Neutrophil (primary cell): ENCODE measurements at regions not wholly inside any gene's neighbourhood (a gene's known extent, or its start where the extent isn't known, plus 50 kb on each side); places are given as distances from the start of the nearest gene placed in this dataset.
A peak's percentile ranks its signal among the peaks of the same experiment; 100 is the strongest.
"Not testable (repeated sequence)": the region's sequence is repeated elsewhere in the genome, so short reads cannot be mapped to it uniquely, and the experiment has no call there.

ENCODE experiments used
- H3K27ac ChIP-seq: fragments of 200-600 bp; sonication (generic); 2 replicates; pipeline ENCODE4 v1.5.1; 2016; ENCODE audit warnings: mild to moderate bottlenecking, moderate library complexity
- H3K27me3 ChIP-seq: fragments of 200-600 bp; sonication (generic); 2 replicates; pipeline ENCODE4 v1.6.0; 2016; ENCODE audit warnings: mild to moderate bottlenecking
- H3K36me3 ChIP-seq: fragments of 200-600 bp; sonication (generic); 2 replicates; pipeline ENCODE4 v1.5.1; 2017
- H3K4me1 ChIP-seq, 2 experiments: fragments of 200-600 bp in 1 of 2; sonication (generic) in 1 of 2; 1 replicate in 1 of 2; 2 replicates in 1 of 2; pipeline versions ENCODE4 v1.5.1 to v1.6.1; 2013 to 2016; ENCODE audit warnings: low read depth in 1 of 2, low read length in 1 of 2, mild to moderate bottlenecking in 1 of 2, moderate library complexity in 1 of 2; ENCODE audit not compliant: control insufficient read depth in 1 of 2, insufficient read depth in 1 of 2
- H3K4me3 ChIP-seq, 2 experiments: fragments of 200-600 bp in 1 of 2; sonication (generic) in 1 of 2; 1 replicate in 1 of 2; 2 replicates in 1 of 2; pipeline ENCODE4 v1.5.1; 2013 to 2016; ENCODE audit warnings: low read depth in 1 of 2, low read length in 1 of 2, mild to moderate bottlenecking in 1 of 2, moderate library complexity in 1 of 2
- H3K9me3 ChIP-seq: fragments of 200-600 bp; sonication (generic); 2 replicates; pipeline ENCODE4 v1.5.1; 2016
- TF ChIP-seq, protein P1 (sequence below): fragments of 200-600 bp; sonication (generic); IDR thresholded peaks from 2 replicates; pipeline ENCODE4 v1.5.1; 2016; ENCODE audit warnings: antibody characterized with exemption

DNA sequence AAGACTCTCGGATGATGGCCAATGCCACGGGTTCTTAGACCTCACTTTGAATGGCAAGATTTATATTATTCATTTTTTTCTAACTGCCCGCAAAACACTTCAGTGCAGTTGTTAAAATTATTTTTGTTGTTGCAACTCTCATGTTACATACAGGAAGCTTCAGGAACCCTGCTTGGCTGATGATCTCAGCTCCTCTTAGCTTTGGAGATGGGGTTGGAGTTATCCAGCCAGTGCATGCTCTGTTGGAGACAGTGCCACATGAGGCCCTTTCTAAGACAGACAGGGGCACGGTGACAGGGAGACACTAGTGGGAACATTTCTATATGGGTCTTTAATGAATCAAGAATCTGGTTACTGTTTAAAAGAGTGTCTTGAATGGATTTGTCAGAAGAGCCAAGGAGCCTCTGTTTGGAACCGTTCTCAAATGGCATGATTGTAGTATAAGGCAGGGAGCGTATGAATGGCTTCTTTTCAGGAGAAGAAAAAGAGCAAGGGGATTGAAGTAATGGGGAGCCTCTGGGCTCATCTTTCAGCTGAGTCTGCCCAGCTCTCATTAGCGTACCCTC, 61.9 kb upstream of the ENPP6 start:
- Histone ChIP-seq H3K27ac (peak overlapping the region; percentile 62), H3K36me3 (no peaks in the 10 kb centered on the region), H3K4me1 (peaks cover 4 to 9% of the 10 kb centered on the region in 2 experiments), H3K4me3 (no peak overlapping the region), H3K9me3 (no peaks in the 10 kb centered on the region), H3K27me3 (no peaks in the 10 kb centered on the region)
- TF ChIP-seq, protein P1, sequence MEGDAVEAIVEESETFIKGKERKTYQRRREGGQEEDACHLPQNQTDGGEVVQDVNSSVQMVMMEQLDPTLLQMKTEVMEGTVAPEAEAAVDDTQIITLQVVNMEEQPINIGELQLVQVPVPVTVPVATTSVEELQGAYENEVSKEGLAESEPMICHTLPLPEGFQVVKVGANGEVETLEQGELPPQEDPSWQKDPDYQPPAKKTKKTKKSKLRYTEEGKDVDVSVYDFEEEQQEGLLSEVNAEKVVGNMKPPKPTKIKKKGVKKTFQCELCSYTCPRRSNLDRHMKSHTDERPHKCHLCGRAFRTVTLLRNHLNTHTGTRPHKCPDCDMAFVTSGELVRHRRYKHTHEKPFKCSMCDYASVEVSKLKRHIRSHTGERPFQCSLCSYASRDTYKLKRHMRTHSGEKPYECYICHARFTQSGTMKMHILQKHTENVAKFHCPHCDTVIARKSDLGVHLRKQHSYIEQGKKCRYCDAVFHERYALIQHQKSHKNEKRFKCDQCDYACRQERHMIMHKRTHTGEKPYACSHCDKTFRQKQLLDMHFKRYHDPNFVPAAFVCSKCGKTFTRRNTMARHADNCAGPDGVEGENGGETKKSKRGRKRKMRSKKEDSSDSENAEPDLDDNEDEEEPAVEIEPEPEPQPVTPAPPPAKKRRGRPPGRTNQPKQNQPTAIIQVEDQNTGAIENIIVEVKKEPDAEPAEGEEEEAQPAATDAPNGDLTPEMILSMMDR, result no peak

DNA sequence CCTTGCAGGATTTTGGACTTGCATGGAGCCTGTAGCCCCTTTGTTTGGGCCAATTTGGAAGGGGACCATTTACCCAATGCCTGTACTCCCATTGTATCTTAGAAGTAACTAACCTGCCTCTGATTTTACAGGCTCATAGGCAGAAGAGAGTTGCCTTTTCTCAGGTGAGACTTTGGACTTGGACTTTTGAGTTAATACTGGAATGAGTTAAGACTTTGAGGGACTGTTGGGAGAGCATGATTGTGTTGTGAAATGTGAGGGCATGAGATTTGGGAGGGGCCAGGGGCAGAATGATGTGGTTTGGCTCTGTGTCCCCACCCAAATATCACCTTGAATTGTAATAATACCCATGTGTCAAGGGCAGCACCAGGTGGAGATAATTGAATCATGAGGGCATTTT, 60.1 kb upstream of the ENPP6 start:
- not testable (repeated sequence) for H3K4me3 ChIP-seq, H3K27ac ChIP-seq, H3K9me3 ChIP-seq, H3K36me3 ChIP-seq, H3K4me1 ChIP-seq, H3K27me3 ChIP-seq

DNA sequence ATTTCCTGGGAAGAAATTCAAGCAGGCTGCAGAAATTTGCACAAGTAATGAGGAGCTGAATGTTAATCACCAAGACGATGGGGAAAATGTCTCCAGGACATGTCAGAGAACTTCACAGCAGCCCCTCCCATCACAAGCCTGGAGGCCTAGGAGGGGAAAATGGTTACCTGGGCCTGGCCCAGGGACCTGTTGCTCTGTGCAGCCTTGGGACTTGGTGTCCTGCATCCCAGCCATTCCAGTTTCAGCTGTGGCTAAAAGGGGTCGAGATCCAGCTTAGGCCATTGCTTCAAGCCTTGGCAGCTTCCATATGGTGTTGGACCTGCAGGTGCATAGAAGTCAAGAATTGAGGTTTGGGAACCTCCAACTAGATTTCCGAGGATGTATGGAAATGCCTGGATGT, 59.3 kb upstream of the ENPP6 start:
- H3K4me3 ChIP-seq, H3K27me3 ChIP-seq, H3K36me3 ChIP-seq, H3K9me3 ChIP-seq, H3K27ac ChIP-seq, H3K4me1 ChIP-seq: not testable (repeated sequence)

DNA sequence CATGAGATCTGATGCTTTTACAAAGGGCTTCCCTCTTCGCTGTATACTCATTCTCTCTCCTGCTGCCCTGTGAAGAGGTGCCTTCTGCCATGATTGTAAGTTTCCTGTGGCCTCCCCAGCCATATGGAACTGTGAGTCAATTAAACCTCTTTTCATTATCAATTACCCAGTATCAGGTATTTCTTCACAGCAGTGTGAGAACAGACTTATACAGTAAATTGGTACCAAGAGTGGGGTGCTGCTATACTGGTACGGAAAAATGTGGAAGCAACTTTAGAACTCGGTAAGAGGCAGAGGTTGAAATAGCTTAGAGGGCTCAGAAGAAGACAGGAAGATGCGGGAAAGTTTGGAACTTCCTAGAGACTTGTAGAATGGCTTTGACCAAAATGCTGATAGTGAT, 58.7 kb upstream of the ENPP6 start:
- H3K4me1 ChIP-seq, H3K9me3 ChIP-seq, H3K27me3 ChIP-seq, H3K27ac ChIP-seq, H3K4me3 ChIP-seq, H3K36me3 ChIP-seq: not testable (repeated sequence)

DNA sequence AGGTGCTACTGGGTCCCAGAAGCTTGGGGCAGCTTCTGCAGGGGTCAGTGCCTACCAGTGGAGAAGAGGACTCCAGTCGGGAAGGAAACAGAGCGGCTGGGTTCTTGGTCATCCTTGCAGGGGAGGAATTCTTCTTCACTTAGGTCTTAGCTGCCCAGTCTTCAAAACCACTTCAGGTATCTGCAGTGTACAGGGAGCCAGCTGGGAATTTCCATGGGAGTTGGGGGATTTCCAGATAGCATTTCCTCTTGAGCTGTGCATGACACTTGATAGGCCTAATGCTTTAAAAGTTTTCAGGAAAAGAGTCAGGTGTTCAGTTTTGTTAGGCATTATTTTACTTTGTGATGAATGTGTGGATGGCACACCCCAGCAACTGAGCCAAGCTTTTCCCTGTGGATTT, 58.1 kb upstream of the ENPP6 start:
- Histone ChIP-seq H3K36me3 (no peaks in the 10 kb centered on the region), H3K27me3 (no peaks in the 10 kb centered on the region), H3K9me3 (no peaks in the 10 kb centered on the region), H3K4me3 (no peak overlapping the region), H3K27ac (no peak overlapping the region), H3K4me1 (peaks cover 4 to 9% of the 10 kb centered on the region in 2 experiments)
- TF ChIP-seq, protein P1, result no peak

DNA sequence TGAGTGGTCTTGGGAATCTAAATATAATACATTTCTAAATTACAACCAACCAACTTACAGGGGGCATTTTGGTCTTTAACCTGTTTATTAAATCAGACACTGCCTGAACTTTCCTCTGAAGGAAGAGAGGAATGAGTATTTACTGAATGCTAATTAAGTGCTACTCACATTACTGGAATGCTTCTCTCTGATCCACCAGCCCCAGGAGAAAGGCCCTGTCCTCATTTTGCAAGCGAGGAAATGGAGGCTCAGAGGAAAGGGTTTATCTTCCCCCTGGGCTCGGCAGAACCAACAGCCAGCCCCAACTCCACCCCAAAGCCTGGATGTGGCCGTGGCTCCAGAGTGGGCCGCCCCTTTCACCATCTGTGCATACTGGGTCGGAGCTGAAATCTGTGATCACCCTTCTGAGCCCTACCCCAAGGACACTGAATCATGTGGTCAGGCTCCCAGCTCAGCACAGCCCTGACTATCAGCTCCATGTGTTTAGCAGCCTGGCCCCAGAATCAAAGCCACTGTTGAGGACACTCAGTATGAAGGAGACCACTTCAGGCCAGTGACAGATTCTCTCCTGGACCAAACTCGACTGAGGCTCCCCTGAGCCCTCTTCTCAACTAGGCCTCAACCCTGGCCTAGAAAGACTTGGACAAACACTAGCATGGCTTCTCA, 56.7 kb upstream of the ENPP6 start:
- no peak overlapping the region for H3K4me3 ChIP-seq
- no peaks in the 10 kb centered on the region for H3K9me3 ChIP-seq
- H3K36me3 ChIP-seq, result no peaks in the 10 kb centered on the region
- no peaks in the 10 kb centered on the region for H3K27me3 ChIP-seq
- H3K27ac ChIP-seq, result no peak overlapping the region
- H3K4me1 ChIP-seq, result no peaks in the 10 kb centered on the region
- TF ChIP-seq, protein P1, result no peak

DNA sequence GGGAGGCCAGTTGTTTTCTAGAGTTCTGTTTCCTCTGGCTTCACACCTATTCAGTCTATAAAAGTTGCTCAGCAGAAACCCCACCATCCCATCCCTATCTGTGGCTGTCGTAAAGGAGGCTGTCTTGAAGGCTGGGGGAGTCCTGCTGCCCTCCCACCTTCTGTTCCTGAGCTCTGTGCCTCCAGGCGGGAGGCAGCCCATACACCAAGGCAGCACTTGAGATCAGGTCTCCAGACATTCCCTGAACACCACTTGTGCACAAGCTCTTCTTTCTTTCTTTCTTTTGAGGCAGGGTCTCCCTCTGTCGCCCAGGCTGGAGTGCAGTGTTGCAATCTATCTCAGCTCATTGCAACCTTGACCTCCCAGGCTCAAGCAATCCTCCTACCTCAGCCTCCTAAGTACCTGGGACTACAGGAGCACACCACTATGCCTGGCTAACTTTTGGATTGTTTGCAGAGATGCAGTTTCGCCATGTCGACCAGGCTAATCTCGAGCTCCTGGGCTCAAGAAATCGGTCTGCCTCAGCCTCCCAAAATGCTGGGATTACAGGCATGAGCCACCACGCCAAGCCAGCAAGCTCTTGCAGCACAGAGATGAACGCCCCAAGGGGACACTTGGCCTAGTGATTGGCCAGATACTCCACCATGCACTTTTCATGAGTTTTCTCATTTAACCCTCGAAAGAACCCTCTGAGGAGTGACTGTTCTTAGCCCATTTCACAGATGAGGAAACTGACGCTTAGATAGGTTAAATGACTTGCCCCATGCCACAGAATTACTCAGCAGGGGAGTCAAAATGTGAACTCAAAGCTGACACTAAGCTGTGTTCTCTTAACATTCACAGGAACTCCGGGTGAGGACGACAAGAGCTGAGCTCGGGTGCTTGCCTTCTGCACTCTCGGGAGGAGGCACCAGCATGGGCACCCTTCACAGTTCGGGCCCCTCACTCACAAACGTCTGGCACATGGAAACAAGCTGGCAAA, 55.8 kb upstream of the ENPP6 start:
- Histone ChIP-seq H3K4me3 (no peak overlapping the region), H3K9me3 (no peaks in the 10 kb centered on the region), H3K4me1 (peaks cover 7 to 9% of the 10 kb centered on the region in 2 experiments), H3K27ac (no peak overlapping the region), H3K36me3 (no peaks in the 10 kb centered on the region), H3K27me3 (no peaks in the 10 kb centered on the region)
- TF ChIP-seq, protein P1, result no peak
